C4-2B (cell line): ENCODE measurements at regions not wholly inside any gene's neighbourhood (a gene's known extent, or its start where the extent isn't known, plus 50 kb on each side); places are given as distances from the start of the nearest gene placed in this dataset.

Experiments used
- H3K27ac ChIP-seq: fragments of 450-650 bp; 2 replicates; pipeline ENCODE4 v1.5.1; 2017
- CTCF ChIP-seq: fragments of 450-650 bp; conservative IDR thresholded peaks from 2 replicates; pipeline ENCODE4 v1.5.1; 2017; ENCODE audit warnings: mild to moderate bottlenecking
- ZFX ChIP-seq: fragments of 450-650 bp; IDR thresholded peaks from 2 replicates; pipeline ENCODE4 v1.6.1; 2017

- TF ChIP-seq ZFX (no peak), CTCF (no peak)
- H3K27ac ChIP-seq: no peak overlapping the region
These were observed 335.4 kb upstream of the SPTLC3 start for GRCh38 chr20:12673352-12673751.

- TF ChIP-seq ZFX (no peak), CTCF (no peak)
- no peak overlapping the region for H3K27ac ChIP-seq
These were observed 330.8 kb upstream of the SPTLC3 start for GRCh38 chr20:12677925-12678324.

GRCh38 chr20:12679447-12679846 lies 329.3 kb upstream of the SPTLC3 start:
- H3K27ac ChIP-seq: no peak overlapping the region
- TF ChIP-seq CTCF: no peak
- no peak for TF ChIP-seq ZFX

GRCh38 chr20:12682613-12683012 lies 326.2 kb upstream of the SPTLC3 start:
- H3K27ac ChIP-seq: no peak overlapping the region
- TF ChIP-seq ZFX (no peak), CTCF (no peak)

- TF ChIP-seq CTCF (no peak), ZFX (no peak)
- no peak overlapping the region for H3K27ac ChIP-seq
These were observed 321.3 kb upstream of the SPTLC3 start for GRCh38 chr20:12687476-12687875.

GRCh38 chr20:12695937-12696336 lies 312.8 kb upstream of the SPTLC3 start:
- no peak overlapping the region for H3K27ac ChIP-seq
- no peak for TF ChIP-seq ZFX
- TF ChIP-seq CTCF: no peak; the same call in 1 of the 2 replicates

GRCh38 chr20:12698817-12699216 lies 310.0 kb upstream of the SPTLC3 start:
- no peak overlapping the region for H3K27ac ChIP-seq

More at GRCh38 chr20:12698817-12699216, 310.0 kb upstream of the SPTLC3 start:
- TF ChIP-seq ZFX (no peak), CTCF (no peak)
